ENCODE measurements at regions not wholly inside any gene's neighbourhood (a gene's known extent, or its start where the extent isn't known, plus 50 kb on each side); places are given as distances from the start of the nearest gene placed in this dataset.

- no peaks in the 10 kb centered on the region for H3K27me3 ChIP-seq
- H3K4me1 ChIP-seq, result no peaks in the 10 kb centered on the region
- no peaks in the 10 kb centered on the region for H3K9me3 ChIP-seq
- DNase-seq, result no peak
- H3K27ac ChIP-seq, result no peak overlapping the region
- no peak overlapping the region for H3K9ac ChIP-seq (ENCODE audit: low read depth in 2 of 2, low read length in 2 of 2)
- no peak overlapping the region for H3K4me3 ChIP-seq
- no peaks in the 10 kb centered on the region for H3K36me3 ChIP-seq
- intact Hi-C loops (cut with DNase I), result no loop called here
- no peak for TF ChIP-seq CTCF (IDR thresholded peaks at IDR 0.05)
These were observed 683.1 kb downstream of the LRRC70 start for GRCh38 chr5:63261695-63262094.

- H3K4me1 ChIP-seq, result no peaks in the 10 kb centered on the region
- DNase-seq, result no peak
- no peaks in the 10 kb centered on the region for H3K36me3 ChIP-seq
- TF ChIP-seq CTCF (IDR thresholded peaks at IDR 0.05), result no peak
- no peak overlapping the region for H3K27ac ChIP-seq
- H3K9ac ChIP-seq (ENCODE audit: low read depth in 2 of 2, low read length in 2 of 2), result no peak overlapping the region
- H3K27me3 ChIP-seq, result no peaks in the 10 kb centered on the region
- no peak overlapping the region for H3K4me3 ChIP-seq
- H3K9me3 ChIP-seq, result no peaks in the 10 kb centered on the region
- intact Hi-C loops (cut with DNase I), result no loop called here
These were observed 677.0 kb downstream of the LRRC70 start for GRCh38 chr5:63255594-63255993.

GRCh38 chr5:63250939-63251338 lies 672.3 kb downstream of the LRRC70 start:
- no peak overlapping the region for H3K9ac ChIP-seq (ENCODE audit: low read depth in 2 of 2, low read length in 2 of 2)
- no peak overlapping the region for H3K27ac ChIP-seq
- TF ChIP-seq CTCF (IDR thresholded peaks at IDR 0.05), result no peak
- no peak for DNase-seq
- no peaks in the 10 kb centered on the region for H3K9me3 ChIP-seq
- no peaks in the 10 kb centered on the region for H3K36me3 ChIP-seq
- no peaks in the 10 kb centered on the region for H3K4me1 ChIP-seq
- H3K27me3 ChIP-seq, result no peaks in the 10 kb centered on the region
- no peak overlapping the region for H3K4me3 ChIP-seq
- intact Hi-C loops (cut with DNase I), result no loop called here

- no peaks in the 10 kb centered on the region for H3K36me3 ChIP-seq
- no peak for TF ChIP-seq CTCF (IDR thresholded peaks at IDR 0.05)
- H3K4me3 ChIP-seq, result no peak overlapping the region
- no peak for DNase-seq
- no peak overlapping the region for H3K27ac ChIP-seq
- no peak overlapping the region for H3K9ac ChIP-seq (ENCODE audit: low read depth in 2 of 2, low read length in 2 of 2)
- no peaks in the 10 kb centered on the region for H3K9me3 ChIP-seq
- H3K27me3 ChIP-seq, result no peaks in the 10 kb centered on the region
- intact Hi-C loops (cut with DNase I), result no loop called here
- H3K4me1 ChIP-seq, result no peaks in the 10 kb centered on the region
These were observed 671.3 kb downstream of the LRRC70 start for GRCh38 chr5:63249960-63250359.

GRCh38 chr5:63247651-63248050 lies 669.0 kb downstream of the LRRC70 start:
- H3K36me3 ChIP-seq, result no peaks in the 10 kb centered on the region
- H3K4me3 ChIP-seq, result no peak overlapping the region
- H3K27me3 ChIP-seq, result no peaks in the 10 kb centered on the region
- H3K27ac ChIP-seq, result no peak overlapping the region
- H3K4me1 ChIP-seq, result no peaks in the 10 kb centered on the region
- DNase-seq, result no peak
- H3K9me3 ChIP-seq, result no peaks in the 10 kb centered on the region
- no peak for TF ChIP-seq CTCF (IDR thresholded peaks at IDR 0.05)
- H3K9ac ChIP-seq (ENCODE audit: low read depth in 2 of 2, low read length in 2 of 2), result no peak overlapping the region
- intact Hi-C loops (cut with DNase I), result no loop called here

GRCh38 chr5:63245271-63245670 lies 666.7 kb downstream of the LRRC70 start:
- Histone ChIP-seq H3K27me3 (no peaks in the 10 kb centered on the region), H3K9me3 (no peaks in the 10 kb centered on the region), H3K27ac (no peak overlapping the region), H3K36me3 (no peaks in the 10 kb centered on the region), H3K4me1 (no peaks in the 10 kb centered on the region), H3K4me3 (no peak overlapping the region), H3K9ac (ENCODE audit: low read depth in 2 of 2, low read length in 2 of 2) (no peak overlapping the region)
- TF ChIP-seq CTCF (IDR thresholded peaks at IDR 0.05), result no peak
- intact Hi-C loops (cut with DNase I), result no loop called here
- no peak for DNase-seq

Measured in colonic mucosa (tissue), 4 donors.